A673 (cell line): ENCODE measurements at regions not wholly inside any gene's neighbourhood (a gene's known extent, or its start where the extent isn't known, plus 50 kb on each side); places are given as distances from the start of the nearest gene placed in this dataset.

Experiments used
- BruUV-seq: library from RNA; stranded (reverse); fragments of 400-500 nt; replicated peaks from 2 replicates; lab custom pipeline; 2021; lab: Mats Ljungman, UMichigan
- CTCF ChIA-PET: fragments of 300-600 bp; sonication (Branson Sonifier 250); formaldehyde crosslinking; loops from one replicate; lab custom pipeline; 2022; ENCODE audit warnings: antibody characterized with exemption; lab: Charles Lee
- POLR2A ChIA-PET: fragments of 300-600 bp; sonication (Branson Sonifier 250); formaldehyde crosslinking; loops from one replicate; lab custom pipeline; 2022; ENCODE audit warnings: antibody characterized with exemption; ENCODE audit not compliant: low non-redundant PET; lab: Charles Lee
- DNase-seq: peaks from one replicate; pipeline ENCODE4 v3.0.0-alpha.2; 2015; ENCODE audit warnings: low spot score
- H3K27ac ChIP-seq: fragments of 200-600 bp; sonication (generic); 2 replicates; pipeline ENCODE4 v1.5.1; 2016; ENCODE audit warnings: mixed run types, low read depth, mild to moderate bottlenecking, mixed read lengths, antibody characterized with exemption, low read length; ENCODE audit not compliant: poor library complexity, severe bottlenecking
- H3K27me3 ChIP-seq: fragments of 200-600 bp; sonication (generic); replicated peaks from 2 replicates; pipeline ENCODE4 v1.6.1; 2017; ENCODE audit warnings: mixed run types, low read depth, mild to moderate bottlenecking, mixed read lengths, antibody characterized with exemption, low read length; ENCODE audit not compliant: insufficient read depth, poor library complexity
- H3K36me3 ChIP-seq: fragments of 200-600 bp; sonication (generic); 2 replicates; pipeline ENCODE4 v1.6.1; 2016; ENCODE audit warnings: mixed run types, mild to moderate bottlenecking, mixed read lengths, antibody characterized with exemption, low read length; ENCODE audit not compliant: insufficient read depth, poor library complexity, severe bottlenecking
- H3K4me1 ChIP-seq: fragments of 200-600 bp; sonication (generic); 2 replicates; pipeline ENCODE4 v1.6.1; 2017; ENCODE audit warnings: mixed run types, mild to moderate bottlenecking, mixed read lengths, antibody characterized with exemption, low read length; ENCODE audit not compliant: insufficient read depth, poor library complexity, severe bottlenecking
- H3K4me3 ChIP-seq: fragments of 200-600 bp; sonication (generic); 2 replicates; pipeline ENCODE4 v1.5.1; 2016; ENCODE audit warnings: low read depth, mixed run types, mild to moderate bottlenecking, mixed read lengths, low read length; ENCODE audit not compliant: poor library complexity, severe bottlenecking
- H3K9me3 ChIP-seq: fragments of 200-600 bp; sonication (generic); 2 replicates; pipeline ENCODE4 v1.6.1; 2016; ENCODE audit warnings: mixed run types, low read depth, mild to moderate bottlenecking, mixed read lengths, antibody characterized with exemption, low read length; ENCODE audit not compliant: poor library complexity, severe bottlenecking
- CTCF ChIP-seq: fragments of 300-800, 200-600 bp; sonication (generic); conservative IDR thresholded peaks from 2 replicates; pipeline ENCODE4 v1.5.1; 2017; ENCODE audit warnings: low read depth, mild to moderate bottlenecking, antibody characterized with exemption, low read length, moderate library complexity, mixed read lengths
- EZH2 ChIP-seq: fragments of 200-600 bp; sonication (generic); IDR thresholded peaks from 2 replicates; pipeline ENCODE4 v1.6.1; 2017; ENCODE audit warnings: borderline replicate concordance, low read depth, mild to moderate bottlenecking, mixed read lengths, antibody characterized with exemption, low read length; ENCODE audit not compliant: poor library complexity, severe bottlenecking
- intact Hi-C: fragments of 100-400 bp; cut with micrococcal nuclease; formaldehyde crosslinking; loops from one replicate; pipeline ENCODE4 v1.10.0; 2022; ENCODE audit not compliant: unreplicated experiment

- intact Hi-C loops: no loop called here
- CTCF ChIA-PET: no interaction called here
- TF ChIP-seq CTCF: no peak
- TF ChIP-seq EZH2: no peak
- Histone ChIP-seq H3K4me1 (no peaks in the 10 kb centered on the region), H3K9me3 (no peaks in the 10 kb centered on the region), H3K27me3 (no peaks in the 10 kb centered on the region), H3K27ac (no peak overlapping the region), H3K36me3 (no peaks in the 10 kb centered on the region), H3K4me3 (no peak overlapping the region)
- DNase-seq: no peak
- POLR2A ChIA-PET: no interaction called here
- no TSS peak for BruUV-seq
Observed at GRCh38 chr10:84053626-84054025, 85.7 kb upstream of the GHITM start.

- H3K4me1 ChIP-seq: no peaks in the 10 kb centered on the region
- no peak overlapping the region for H3K27ac ChIP-seq
- POLR2A ChIA-PET: no interaction called here
- H3K36me3 ChIP-seq: no peaks in the 10 kb centered on the region
- intact Hi-C loops: no loop called here
- TF ChIP-seq EZH2 (no peak), CTCF (no peak)
- no peak for DNase-seq
- CTCF ChIA-PET: interaction anchor here (0.6 kb wide), 1 partner anchor 28 kb away, joined by 4 read pairs; no protein-coding TSS in a partner anchor
- H3K4me3 ChIP-seq: no peak overlapping the region
- no peaks in the 10 kb centered on the region for H3K27me3 ChIP-seq
- BruUV-seq: no TSS peak
- no peaks in the 10 kb centered on the region for H3K9me3 ChIP-seq
Observed at GRCh38 chr10:84054743-84055142, 84.6 kb upstream of the GHITM start.

- BruUV-seq: no TSS peak
- no peaks in the 10 kb centered on the region for H3K9me3 ChIP-seq
- POLR2A ChIA-PET: no interaction called here
Observed at GRCh38 chr10:84059526-84059925, 79.8 kb upstream of the GHITM start.

More at GRCh38 chr10:84059526-84059925, 79.8 kb upstream of the GHITM start:
- intact Hi-C loops: no loop called here
- no peak overlapping the region for H3K27ac ChIP-seq
- TF ChIP-seq EZH2 (no peak), CTCF (no peak)
- no peak for DNase-seq
- H3K4me3 ChIP-seq: no peak overlapping the region
- CTCF ChIA-PET: no interaction called here
- H3K36me3 ChIP-seq: no peaks in the 10 kb centered on the region
- H3K27me3 ChIP-seq: no peaks in the 10 kb centered on the region
- H3K4me1 ChIP-seq: no peaks in the 10 kb centered on the region
